ENCODE measurements at regions not wholly inside any gene's neighbourhood (a gene's known extent, or its start where the extent isn't known, plus 50 kb on each side); places are given as distances from the start of the nearest gene placed in this dataset.

- TF ChIP-seq POLR2AphosphoS5 (IDR thresholded peaks at IDR 0.05) (no peak), EP300 (IDR thresholded peaks at IDR 0.05) (no peak), CTCF (IDR thresholded peaks at IDR 0.05) (no peak), POLR2A (IDR thresholded peaks at IDR 0.05) (no peak)
Observed at GRCh38 chr12:87778065-87778464, 251.1 kb downstream of the C12orf50 start.
